SU-DHL-6 (cell line): ENCODE measurements at regions not wholly inside any gene's neighbourhood (a gene's known extent, or its start where the extent isn't known, plus 50 kb on each side); places are given as distances from the start of the nearest gene placed in this dataset.

ENCODE experiments used
- EZH2phosphoT487 ChIP-seq: fragments of 200-600 bp; sonication (generic), shearing (Covaris generic); conservative IDR thresholded peaks from 2 replicates; pipeline ENCODE4 v1.6.1; 2018; ENCODE audit warnings: mild to moderate bottlenecking, antibody characterized with exemption, low read length, moderate library complexity, mixed read lengths
- TF ChIP-seq, protein P1 (sequence below): fragments of 200-600 bp; sonication (generic); IDR thresholded peaks from one replicate; pipeline ENCODE4 v1.5.1; 2017; ENCODE audit warnings: antibody characterized with exemption, mild to moderate bottlenecking, low read length, moderate library complexity; ENCODE audit not compliant: insufficient read depth, poor library complexity, severe bottlenecking

DNA sequence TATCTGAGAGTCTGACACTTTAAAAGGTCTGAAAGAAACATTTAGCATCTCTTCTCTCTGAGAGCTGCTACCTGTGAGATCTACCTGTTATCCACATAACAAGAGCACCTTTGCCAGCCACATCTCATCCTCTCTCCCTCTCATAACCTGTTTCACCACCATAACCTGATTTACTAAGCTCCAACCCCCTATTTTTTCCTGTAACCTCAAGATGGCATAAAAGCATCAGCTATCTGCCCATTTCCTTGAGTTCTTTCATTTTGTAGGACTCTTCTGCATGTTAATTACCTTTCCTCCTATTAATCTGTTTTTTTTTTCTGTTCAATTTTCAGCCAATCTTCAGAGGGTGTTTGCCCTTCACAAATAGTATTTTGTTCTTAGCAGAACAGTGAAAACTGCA lies 136.5 kb upstream of the KCNK1 start:
- TF ChIP-seq, protein P1, sequence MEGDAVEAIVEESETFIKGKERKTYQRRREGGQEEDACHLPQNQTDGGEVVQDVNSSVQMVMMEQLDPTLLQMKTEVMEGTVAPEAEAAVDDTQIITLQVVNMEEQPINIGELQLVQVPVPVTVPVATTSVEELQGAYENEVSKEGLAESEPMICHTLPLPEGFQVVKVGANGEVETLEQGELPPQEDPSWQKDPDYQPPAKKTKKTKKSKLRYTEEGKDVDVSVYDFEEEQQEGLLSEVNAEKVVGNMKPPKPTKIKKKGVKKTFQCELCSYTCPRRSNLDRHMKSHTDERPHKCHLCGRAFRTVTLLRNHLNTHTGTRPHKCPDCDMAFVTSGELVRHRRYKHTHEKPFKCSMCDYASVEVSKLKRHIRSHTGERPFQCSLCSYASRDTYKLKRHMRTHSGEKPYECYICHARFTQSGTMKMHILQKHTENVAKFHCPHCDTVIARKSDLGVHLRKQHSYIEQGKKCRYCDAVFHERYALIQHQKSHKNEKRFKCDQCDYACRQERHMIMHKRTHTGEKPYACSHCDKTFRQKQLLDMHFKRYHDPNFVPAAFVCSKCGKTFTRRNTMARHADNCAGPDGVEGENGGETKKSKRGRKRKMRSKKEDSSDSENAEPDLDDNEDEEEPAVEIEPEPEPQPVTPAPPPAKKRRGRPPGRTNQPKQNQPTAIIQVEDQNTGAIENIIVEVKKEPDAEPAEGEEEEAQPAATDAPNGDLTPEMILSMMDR: no peak
- TF ChIP-seq EZH2phosphoT487: no peak
